ENCODE measurements at regions not wholly inside any gene's neighbourhood (a gene's known extent, or its start where the extent isn't known, plus 50 kb on each side); places are given as distances from the start of the nearest gene placed in this dataset.
"Not testable (repeated sequence)": the region's sequence is repeated elsewhere in the genome, so short reads cannot be mapped to it uniquely, and the experiment has no call there.

DNA sequence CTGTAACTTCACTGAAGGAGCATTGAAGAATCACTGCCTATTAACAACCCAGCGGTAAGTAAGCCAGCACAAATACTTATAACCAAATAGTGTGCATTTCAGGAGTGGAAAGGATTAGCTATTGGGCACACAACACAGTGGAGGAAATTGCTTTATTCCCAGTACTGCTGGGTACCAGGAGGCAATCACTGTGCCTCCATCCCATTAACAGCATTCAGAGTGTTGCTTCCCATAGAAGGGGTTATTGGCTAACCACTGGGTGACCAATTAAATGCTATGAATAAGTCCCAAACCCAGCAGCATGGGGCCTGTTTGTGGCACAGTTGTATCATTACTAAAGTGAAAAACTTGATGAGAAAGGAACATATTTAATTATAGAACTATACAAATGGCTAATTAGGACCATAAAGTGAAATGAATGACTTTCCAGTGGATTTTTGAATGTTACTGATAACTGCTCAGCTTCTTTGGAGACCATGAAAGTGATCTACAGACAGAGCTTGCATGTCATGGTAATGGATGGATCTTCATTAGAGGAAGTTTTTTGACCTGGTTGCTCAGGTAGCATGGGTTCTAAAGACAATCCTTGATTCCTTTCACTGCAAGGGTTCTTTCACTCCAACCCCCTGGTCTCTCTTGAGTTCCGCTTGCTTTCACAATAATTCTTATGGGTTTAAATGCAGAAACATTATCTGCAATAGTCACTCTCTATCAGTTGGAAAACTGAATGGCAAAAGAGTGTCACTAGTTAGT, 413.3 kb upstream of the RORB start:
- TF ChIP-seq, protein P1, sequence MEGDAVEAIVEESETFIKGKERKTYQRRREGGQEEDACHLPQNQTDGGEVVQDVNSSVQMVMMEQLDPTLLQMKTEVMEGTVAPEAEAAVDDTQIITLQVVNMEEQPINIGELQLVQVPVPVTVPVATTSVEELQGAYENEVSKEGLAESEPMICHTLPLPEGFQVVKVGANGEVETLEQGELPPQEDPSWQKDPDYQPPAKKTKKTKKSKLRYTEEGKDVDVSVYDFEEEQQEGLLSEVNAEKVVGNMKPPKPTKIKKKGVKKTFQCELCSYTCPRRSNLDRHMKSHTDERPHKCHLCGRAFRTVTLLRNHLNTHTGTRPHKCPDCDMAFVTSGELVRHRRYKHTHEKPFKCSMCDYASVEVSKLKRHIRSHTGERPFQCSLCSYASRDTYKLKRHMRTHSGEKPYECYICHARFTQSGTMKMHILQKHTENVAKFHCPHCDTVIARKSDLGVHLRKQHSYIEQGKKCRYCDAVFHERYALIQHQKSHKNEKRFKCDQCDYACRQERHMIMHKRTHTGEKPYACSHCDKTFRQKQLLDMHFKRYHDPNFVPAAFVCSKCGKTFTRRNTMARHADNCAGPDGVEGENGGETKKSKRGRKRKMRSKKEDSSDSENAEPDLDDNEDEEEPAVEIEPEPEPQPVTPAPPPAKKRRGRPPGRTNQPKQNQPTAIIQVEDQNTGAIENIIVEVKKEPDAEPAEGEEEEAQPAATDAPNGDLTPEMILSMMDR (conservative IDR thresholded peaks at IDR 0.05), result no peak
- H3K27ac Mint-ChIP-seq, result no peak overlapping the region
- no peak overlapping the region for H3K4me3 Mint-ChIP-seq
- no peaks in the 10 kb centered on the region for H3K9me3 Mint-ChIP-seq
- no peak for DNase-seq (ENCODE audit: extremely low spot score, unreplicated experiment)
- peaks cover 48% of the 10 kb centered on the region for H3K27me3 Mint-ChIP-seq
- H3K4me1 Mint-ChIP-seq (ENCODE audit: unreplicated experiment), result no peaks in the 10 kb centered on the region
- no peaks in the 10 kb centered on the region for H3K36me3 Mint-ChIP-seq

DNA sequence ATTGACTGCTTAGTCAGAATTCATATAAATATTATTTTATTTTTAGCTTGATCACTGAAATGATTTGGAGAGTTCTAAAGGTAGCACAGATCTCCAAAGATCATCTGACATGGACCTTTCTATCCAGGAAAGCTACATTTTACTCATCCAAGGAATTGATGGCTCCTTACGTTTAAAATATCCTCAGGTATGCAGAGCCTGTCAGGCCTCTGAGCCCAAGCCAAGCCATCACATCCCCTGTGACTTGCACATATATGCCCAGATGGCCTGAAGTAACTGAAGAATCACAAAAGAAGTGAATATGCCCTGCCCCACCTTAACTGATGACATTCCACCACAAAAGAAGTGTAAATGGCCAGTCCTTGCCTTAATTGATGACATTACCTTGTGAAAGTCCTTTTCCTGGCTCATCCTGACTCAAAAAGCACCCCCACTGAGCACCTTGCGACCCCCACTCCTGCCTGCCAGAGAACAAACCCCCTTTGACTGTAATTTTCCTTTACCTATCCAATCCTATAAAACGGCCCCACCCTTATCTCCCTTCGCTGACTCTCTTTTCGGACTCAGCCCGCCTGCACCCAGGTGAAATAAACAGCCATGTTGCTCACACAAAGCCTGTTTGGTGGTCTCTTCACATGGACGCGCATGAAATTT, 411.6 kb upstream of the RORB start:
- DNase-seq (ENCODE audit: extremely low spot score, unreplicated experiment); H3K27ac Mint-ChIP-seq; H3K4me1 Mint-ChIP-seq (ENCODE audit: unreplicated experiment); H3K36me3 Mint-ChIP-seq; H3K4me3 Mint-ChIP-seq; H3K9me3 Mint-ChIP-seq: not testable (repeated sequence)
- H3K27me3 Mint-ChIP-seq, result peaks cover 64% of the 10 kb centered on the region

DNA sequence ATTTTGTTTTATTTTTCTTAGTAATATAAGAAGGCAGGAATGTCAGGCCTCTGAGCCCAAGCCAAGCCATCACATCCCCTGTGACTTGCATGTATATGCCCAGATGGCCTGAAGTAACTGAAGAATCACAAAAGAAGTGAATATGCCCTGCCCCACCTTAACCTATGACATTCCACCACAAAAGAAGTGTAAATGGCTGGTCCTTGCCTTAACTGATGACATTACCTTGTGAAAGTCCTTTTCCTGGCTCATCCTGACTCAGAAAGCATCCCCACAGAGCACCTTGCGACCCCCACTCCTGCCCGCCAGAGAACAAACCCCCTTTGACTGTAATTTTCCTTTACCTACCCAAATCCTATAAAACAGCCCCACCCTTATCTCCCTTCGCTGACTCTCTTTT, 406.2 kb upstream of the RORB start:
- H3K27ac Mint-ChIP-seq; H3K4me3 Mint-ChIP-seq; H3K9me3 Mint-ChIP-seq; H3K36me3 Mint-ChIP-seq; DNase-seq (ENCODE audit: extremely low spot score, unreplicated experiment); H3K4me1 Mint-ChIP-seq (ENCODE audit: unreplicated experiment): not testable (repeated sequence)
- H3K27me3 Mint-ChIP-seq, result peaks cover 46% of the 10 kb centered on the region

DNA sequence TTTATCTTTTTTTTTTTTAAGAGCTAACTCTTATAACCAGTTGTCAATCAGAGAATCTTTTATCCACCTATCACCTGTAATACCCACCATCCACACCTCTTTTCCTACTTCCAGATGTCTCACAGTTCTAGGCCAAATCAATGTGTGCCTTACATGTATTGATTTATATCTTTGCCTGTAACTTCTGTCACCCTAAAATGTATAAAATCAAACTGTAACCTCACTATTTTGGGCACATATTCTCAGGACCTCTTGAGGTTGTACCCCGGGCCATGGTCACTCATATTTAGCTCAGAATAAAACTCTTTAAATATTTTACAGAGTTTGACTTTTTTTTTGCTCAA, 404.7 kb upstream of the RORB start:
- no peak overlapping the region for H3K27ac Mint-ChIP-seq
- TF ChIP-seq, protein P1 (conservative IDR thresholded peaks at IDR 0.05), result no peak

DNA sequence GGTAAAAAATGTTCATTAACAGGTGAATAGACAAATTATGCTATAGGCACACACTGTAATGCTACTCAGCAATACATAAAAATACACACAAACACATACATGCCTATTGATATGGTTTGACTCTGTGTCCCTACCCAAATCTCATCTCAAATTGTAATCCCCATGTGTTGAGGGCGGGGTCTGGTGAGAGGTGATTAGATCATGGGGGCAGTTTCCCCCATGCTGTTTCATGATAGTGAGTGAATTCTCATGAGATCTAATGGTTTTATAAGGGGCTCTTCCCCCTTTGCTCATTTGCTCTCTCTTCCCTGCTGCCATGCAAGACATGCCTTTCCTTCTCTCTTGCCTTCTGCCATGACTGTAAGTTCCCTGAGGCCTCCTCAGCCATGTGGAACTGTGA, 403.1 kb upstream of the RORB start:
- not testable (repeated sequence) for DNase-seq (ENCODE audit: extremely low spot score, unreplicated experiment); H3K36me3 Mint-ChIP-seq; H3K4me3 Mint-ChIP-seq; H3K4me1 Mint-ChIP-seq (ENCODE audit: unreplicated experiment); H3K27ac Mint-ChIP-seq; H3K9me3 Mint-ChIP-seq
- H3K27me3 Mint-ChIP-seq, result peaks cover 15% of the 10 kb centered on the region

More for the DNA sequence above, 404.7 kb upstream of the RORB start:
- no peaks in the 10 kb centered on the region for H3K36me3 Mint-ChIP-seq
- H3K4me3 Mint-ChIP-seq, result no peak overlapping the region
- peaks cover 30% of the 10 kb centered on the region for H3K27me3 Mint-ChIP-seq
- H3K4me1 Mint-ChIP-seq (ENCODE audit: unreplicated experiment), result no peaks in the 10 kb centered on the region
- no peak for DNase-seq (ENCODE audit: extremely low spot score, unreplicated experiment)
- H3K9me3 Mint-ChIP-seq, result no peaks in the 10 kb centered on the region

DNA sequence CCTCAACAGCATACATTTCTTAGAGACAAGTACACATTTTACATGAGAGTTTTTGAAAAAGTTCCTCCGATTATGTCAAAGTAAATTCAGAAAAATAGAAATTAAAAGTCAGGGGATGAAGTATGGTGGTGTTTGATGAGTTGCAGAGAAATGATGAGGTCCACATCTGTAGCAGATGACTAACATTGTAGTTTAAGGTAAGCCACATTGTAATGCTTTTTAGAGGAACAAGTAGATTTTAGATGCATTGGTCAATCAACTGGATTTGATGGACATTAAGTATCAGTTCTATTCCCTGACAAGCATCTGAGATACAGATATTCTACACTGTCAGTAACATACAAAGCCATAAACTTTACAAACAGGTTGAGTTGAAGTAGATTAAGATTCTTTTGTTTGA, 402.4 kb upstream of the RORB start:
- H3K36me3 Mint-ChIP-seq, result no peaks in the 10 kb centered on the region
- H3K4me1 Mint-ChIP-seq (ENCODE audit: unreplicated experiment), result no peaks in the 10 kb centered on the region
- no peaks in the 10 kb centered on the region for H3K9me3 Mint-ChIP-seq
- H3K27ac Mint-ChIP-seq, result no peak overlapping the region
- no peak for DNase-seq (ENCODE audit: extremely low spot score, unreplicated experiment)
- no peak overlapping the region for H3K4me3 Mint-ChIP-seq
- TF ChIP-seq, protein P1 (conservative IDR thresholded peaks at IDR 0.05), result no peak
- peaks cover 8% of the 10 kb centered on the region for H3K27me3 Mint-ChIP-seq

DNA sequence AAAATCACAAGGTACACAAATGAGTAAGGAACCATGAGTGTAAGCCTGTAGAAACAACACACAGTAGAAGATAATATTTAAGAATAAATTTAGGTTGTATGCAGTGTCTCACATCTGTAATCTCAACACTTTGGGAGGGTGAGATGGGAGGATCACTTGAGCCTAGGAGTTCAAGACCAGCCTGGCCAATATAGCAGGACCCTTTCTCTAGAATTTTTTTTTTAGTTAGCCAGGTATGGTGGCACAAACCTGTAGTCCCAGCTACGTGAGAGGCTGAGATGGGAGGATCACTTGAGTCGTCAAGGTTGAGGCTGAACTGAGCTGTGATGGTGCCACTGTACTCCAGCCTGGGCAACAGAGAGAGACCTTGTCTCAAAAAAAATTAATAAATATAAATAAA, 401.2 kb upstream of the RORB start:
- Mint-ChIP-seq H3K27me3 (no peaks in the 10 kb centered on the region), H3K27ac (no peak overlapping the region), H3K4me1 (ENCODE audit: unreplicated experiment) (no peaks in the 10 kb centered on the region), H3K36me3 (no peaks in the 10 kb centered on the region), H3K4me3 (no peak overlapping the region), H3K9me3 (no peaks in the 10 kb centered on the region)
- no peak for DNase-seq (ENCODE audit: extremely low spot score, unreplicated experiment)
- TF ChIP-seq, protein P1 (conservative IDR thresholded peaks at IDR 0.05), result no peak

Measured in type B pancreatic cell (in vitro differentiated cells).